ENCODE measurements at regions not wholly inside any gene's neighbourhood (a gene's known extent, or its start where the extent isn't known, plus 50 kb on each side); places are given as distances from the start of the nearest gene placed in this dataset.

- POLR2A ChIA-PET = no interaction called here
- in situ Hi-C loops (cut with HindIII; ENCODE audit: extremely low pct_ligation_motif_present, low pct_unique_long_range_greater_than_20kb) = no loop called here
- no peaks in the 10 kb centered on the region for H3K79me2 ChIP-seq (ENCODE audit: insufficient read depth, low read length)
Measured at GRCh38 chr6:74187811-74188210, 491.8 kb downstream of the CD109 start.

More at GRCh38 chr6:74187811-74188210, 491.8 kb downstream of the CD109 start:
- H3K36me3 ChIP-seq (replicated peaks in 1 of 2; ENCODE audit: control insufficient read depth in 1 of 2, insufficient read depth in 2 of 2, low read length in 2 of 2) = no peaks in the 10 kb centered on the region
- BruUV-seq (replicated peaks) = no TSS peak
- H3K4me3 ChIP-seq (replicated peaks in 1 of 3; ENCODE audit: insufficient read depth in 1 of 3, low read depth in 2 of 3, low read length in 3 of 3) = no peak overlapping the region
- no peak for TF ChIP-seq NCOR1 (IDR thresholded peaks at IDR 0.05; ENCODE audit: borderline replicate concordance, low read length)
- TF ChIP-seq ZNF292 (CRISPR knock-in tag; IDR thresholded peaks at IDR 0.05; ENCODE audit: borderline replicate concordance, low read depth) = no peak
- no peak for TF ChIP-seq CBFB (CRISPR knock-in tag; IDR thresholded peaks at IDR 0.05)
- no peak for TF ChIP-seq ZBTB20 (CRISPR knock-in tag; IDR thresholded peaks at IDR 0.05; ENCODE audit: borderline replicate concordance, low read depth)
- TF ChIP-seq MAFK (conservative IDR thresholded peaks at IDR 0.05 in 1 of 2, IDR thresholded peaks at IDR 0.05 in 1 of 2; ENCODE audit: low read length in 2 of 2) = no peak
- TF ChIP-seq ZBTB21 (CRISPR knock-in tag; IDR thresholded peaks at IDR 0.05) = no peak
- no peak for TF ChIP-seq ZIK1 (CRISPR knock-in tag; IDR thresholded peaks at IDR 0.05; ENCODE audit: borderline replicate concordance, low read depth)
- TF ChIP-seq BCLAF1 (IDR thresholded peaks at IDR 0.05) = no peak
- TF ChIP-seq HOXD1 (CRISPR knock-in tag; IDR thresholded peaks at IDR 0.05) = no peak
- no peak for TF ChIP-seq PRPF4 (IDR thresholded peaks at IDR 0.05; ENCODE audit: low read depth, low read length, poor library complexity, severe bottlenecking)
- no peak for TF ChIP-seq ZNF549 (CRISPR knock-in tag; IDR thresholded peaks at IDR 0.05)
- no peak for TF ChIP-seq BRF2 (CRISPR knock-in tag; IDR thresholded peaks at IDR 0.05)
- ATAC-seq (no peak), DNase-seq (ENCODE audit: low spot score) (no peak), FAIRE-seq (no peak)
- no peak overlapping the region for H3K4me2 ChIP-seq (ENCODE audit: low read depth, low read length)
- H3K27ac ChIP-seq (ENCODE audit: extremely low read length, insufficient read depth, low read length) = no peak overlapping the region
- no peaks in the 10 kb centered on the region for H3K27me3 ChIP-seq (ENCODE audit: control insufficient read depth in 1 of 2, insufficient read depth in 2 of 2, low read length in 2 of 2)
- no peak overlapping the region for H3K9ac ChIP-seq (ENCODE audit: insufficient read depth, low read depth, low read length)
- CTCF ChIA-PET (ENCODE audit: low intra/inter-chr PET ratio, low total read pairs) = no interaction called here
- intact Hi-C loops (cut with micrococcal nuclease; ENCODE audit: unreplicated experiment) = no loop called here
- WGBS (ENCODE audit: low lambda C conversion rate) = 32% methylated on average over 3 of the region's 3 CpGs
- 0 out of 2 replicates have a peak, but pooled peaks cover 7% of the 10 kb centered on the region for H3K4me1 ChIP-seq (ENCODE audit: insufficient read depth, low read length)
- no peaks in the 10 kb centered on the region for H3K9me3 ChIP-seq (ENCODE audit: low read length)
- no peak overlapping the region for H2AFZ ChIP-seq (ENCODE audit: low read length)
- no peaks in the 10 kb centered on the region for H4K20me1 ChIP-seq (ENCODE audit: insufficient read depth, low read length)

Data from HepG2 (cell line).